Astrocyte (in vitro differentiated cells and primary cell): ENCODE measurements at regions not wholly inside any gene's neighbourhood (a gene's known extent, or its start where the extent isn't known, plus 50 kb on each side); places are given as distances from the start of the nearest gene placed in this dataset.

Experiments
- DNase-seq: peaks from one replicate; pipeline ENCODE4 v3.0.0-alpha.2; 2010; ENCODE audit warnings: low read depth
- FAIRE-seq: peaks from 2 replicates; lab custom pipeline; 2011; peaks lifted over from hg19 to GRCh38; lab: Jason Lieb, UNC
- H2AFZ ChIP-seq: 2 replicates; pipeline ENCODE4 v1.6.0; 2012; ENCODE audit warnings: low read depth, low read length, inconsistent platforms
- H3K27ac ChIP-seq: 2 replicates; pipeline ENCODE4 v1.5.1; 2011; ENCODE audit warnings: low read depth, low read length, inconsistent platforms
- H3K27me3 ChIP-seq: 2 replicates; pipeline ENCODE4 v1.6.0; 2011; ENCODE audit warnings: low read length, inconsistent platforms; ENCODE audit not compliant: insufficient read depth
- H3K36me3 ChIP-seq: 2 replicates; pipeline ENCODE4 v1.5.1; 2011; ENCODE audit warnings: low read length, inconsistent platforms; ENCODE audit not compliant: insufficient read depth
- H3K4me1 ChIP-seq: 2 replicates; pipeline ENCODE4 v1.5.1; 2011; ENCODE audit warnings: low read length, inconsistent platforms; ENCODE audit not compliant: insufficient read depth
- H3K4me2 ChIP-seq: 2 replicates; pipeline ENCODE4 v1.6.0; 2012; ENCODE audit warnings: low read length, inconsistent platforms
- H3K4me3 ChIP-seq: 2 replicates; pipeline ENCODE4 v1.5.1; 2011; ENCODE audit warnings: low read depth, mild to moderate bottlenecking, low read length, inconsistent platforms; ENCODE audit not compliant: insufficient read depth
- H3K79me2 ChIP-seq: 2 replicates; pipeline ENCODE4 v1.6.0; 2012; ENCODE audit warnings: mild to moderate bottlenecking, low read length, inconsistent platforms; ENCODE audit not compliant: insufficient read depth
- H3K9ac ChIP-seq: 2 replicates; pipeline ENCODE4 v1.6.0; 2012; ENCODE audit warnings: mild to moderate bottlenecking, low read length, inconsistent platforms
- H3K9me3 ChIP-seq: 2 replicates; pipeline ENCODE4 v1.5.1; 2012; ENCODE audit warnings: low read depth, mild to moderate bottlenecking, low read length, inconsistent platforms; ENCODE audit not compliant: insufficient read depth
- H4K20me1 ChIP-seq: 2 replicates; pipeline ENCODE4 v1.6.0; 2012; ENCODE audit warnings: low read length, inconsistent platforms; ENCODE audit not compliant: insufficient read depth
- H3K27ac Mint-ChIP-seq: one replicate; pipeline ENCODE4 v1.8.0; 2021; ENCODE audit warnings: mild to moderate bottlenecking, mixed read lengths; ENCODE audit not compliant: unreplicated experiment
- H3K27me3 Mint-ChIP-seq: one replicate; pipeline ENCODE4 v1.8.0; 2021; ENCODE audit warnings: low read depth, mixed read lengths; ENCODE audit not compliant: unreplicated experiment
- H3K36me3 Mint-ChIP-seq: one replicate; pipeline ENCODE4 v1.8.0; 2021; ENCODE audit warnings: low read depth, mixed read lengths; ENCODE audit not compliant: unreplicated experiment
- H3K4me1 Mint-ChIP-seq: one replicate; pipeline ENCODE4 v1.8.0; 2021; ENCODE audit warnings: low read depth, mixed read lengths; ENCODE audit not compliant: unreplicated experiment
- H3K4me3 Mint-ChIP-seq: one replicate; pipeline ENCODE4 v1.8.0; 2021; ENCODE audit warnings: mild to moderate bottlenecking, moderate library complexity, mixed read lengths; ENCODE audit not compliant: unreplicated experiment
- H3K9me3 Mint-ChIP-seq: one replicate; pipeline ENCODE4 v1.8.0; 2021; ENCODE audit warnings: mild to moderate bottlenecking, mixed read lengths; ENCODE audit not compliant: unreplicated experiment
- EZH2 ChIP-seq: IDR thresholded peaks from 2 replicates; pipeline ENCODE4 v1.6.1; 2012; ENCODE audit warnings: mild to moderate bottlenecking, low read length, inconsistent platforms; ENCODE audit not compliant: insufficient read depth
- TF ChIP-seq, protein P1 (sequence below): IDR thresholded peaks from 2 replicates; pipeline ENCODE4 v1.5.1; 2011; ENCODE audit warnings: low read depth, mild to moderate bottlenecking, inconsistent platforms, low read length, moderate library complexity; ENCODE audit not compliant: insufficient read depth

- no peaks in the 10 kb centered on the region for H3K9me3 ChIP-seq
- Mint-ChIP-seq H3K4me3 (no peak overlapping the region), H3K9me3 (no peaks in the 10 kb centered on the region), H3K27me3 (no peaks in the 10 kb centered on the region), H3K36me3 (no peaks in the 10 kb centered on the region), H3K4me1 (no peaks in the 10 kb centered on the region), H3K27ac (no peak overlapping the region)
- H3K36me3 ChIP-seq, result no peaks in the 10 kb centered on the region
- DNase-seq, result no peak
- H3K4me3 ChIP-seq, result no peak overlapping the region
- H4K20me1 ChIP-seq, result no peaks in the 10 kb centered on the region
- H3K4me1 ChIP-seq, result no peaks in the 10 kb centered on the region
- H2AFZ ChIP-seq, result no peak overlapping the region
- FAIRE-seq, result no peak
- no peaks in the 10 kb centered on the region for H3K27me3 ChIP-seq
- no peak overlapping the region for H3K4me2 ChIP-seq
- TF ChIP-seq, protein P1, sequence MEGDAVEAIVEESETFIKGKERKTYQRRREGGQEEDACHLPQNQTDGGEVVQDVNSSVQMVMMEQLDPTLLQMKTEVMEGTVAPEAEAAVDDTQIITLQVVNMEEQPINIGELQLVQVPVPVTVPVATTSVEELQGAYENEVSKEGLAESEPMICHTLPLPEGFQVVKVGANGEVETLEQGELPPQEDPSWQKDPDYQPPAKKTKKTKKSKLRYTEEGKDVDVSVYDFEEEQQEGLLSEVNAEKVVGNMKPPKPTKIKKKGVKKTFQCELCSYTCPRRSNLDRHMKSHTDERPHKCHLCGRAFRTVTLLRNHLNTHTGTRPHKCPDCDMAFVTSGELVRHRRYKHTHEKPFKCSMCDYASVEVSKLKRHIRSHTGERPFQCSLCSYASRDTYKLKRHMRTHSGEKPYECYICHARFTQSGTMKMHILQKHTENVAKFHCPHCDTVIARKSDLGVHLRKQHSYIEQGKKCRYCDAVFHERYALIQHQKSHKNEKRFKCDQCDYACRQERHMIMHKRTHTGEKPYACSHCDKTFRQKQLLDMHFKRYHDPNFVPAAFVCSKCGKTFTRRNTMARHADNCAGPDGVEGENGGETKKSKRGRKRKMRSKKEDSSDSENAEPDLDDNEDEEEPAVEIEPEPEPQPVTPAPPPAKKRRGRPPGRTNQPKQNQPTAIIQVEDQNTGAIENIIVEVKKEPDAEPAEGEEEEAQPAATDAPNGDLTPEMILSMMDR, result no peak
- TF ChIP-seq EZH2, result no peak
- no peaks in the 10 kb centered on the region for H3K79me2 ChIP-seq
- no peak overlapping the region for H3K27ac ChIP-seq
- no peak overlapping the region for H3K9ac ChIP-seq
Measured at GRCh38 chr10:107809889-107810288, 645.4 kb upstream of the SORCS1 start.

DNA sequence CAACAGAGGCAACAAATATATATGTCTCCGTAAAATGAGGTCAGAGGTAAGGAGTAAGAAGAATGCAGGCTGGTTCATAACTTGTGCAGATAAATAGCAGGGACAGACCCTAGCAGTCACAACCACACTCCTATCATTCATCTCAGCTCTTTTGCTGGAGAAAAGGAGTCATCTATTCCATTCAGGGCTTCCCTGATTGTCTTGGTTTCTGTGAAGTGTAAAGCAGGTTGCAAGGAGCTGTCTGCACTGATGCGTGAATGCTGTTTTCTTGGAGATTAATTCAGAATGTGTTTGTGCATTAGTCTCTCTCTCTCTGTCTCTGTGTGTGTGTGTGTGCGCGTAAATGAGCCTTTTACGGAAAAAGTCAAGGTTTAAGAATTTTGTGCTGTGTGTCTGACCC lies 643.3 kb upstream of the SORCS1 start:
- H3K4me3 ChIP-seq, result no peak overlapping the region
- H3K36me3 ChIP-seq, result no peaks in the 10 kb centered on the region
- H3K4me2 ChIP-seq, result no peak overlapping the region
- no peaks in the 10 kb centered on the region for H3K4me1 ChIP-seq
- no peaks in the 10 kb centered on the region for H3K27me3 ChIP-seq
- H3K36me3 Mint-ChIP-seq, result no peaks in the 10 kb centered on the region
- H3K79me2 ChIP-seq, result no peaks in the 10 kb centered on the region
- DNase-seq, result no peak
- H4K20me1 ChIP-seq, result no peaks in the 10 kb centered on the region
- H3K27me3 Mint-ChIP-seq, result no peaks in the 10 kb centered on the region
- no peak for FAIRE-seq
- no peak for TF ChIP-seq EZH2
- TF ChIP-seq, protein P1, result no peak
- H3K9ac ChIP-seq, result no peak overlapping the region
- H3K9me3 Mint-ChIP-seq, result no peaks in the 10 kb centered on the region
- H2AFZ ChIP-seq, result no peak overlapping the region
- no peak overlapping the region for H3K4me3 Mint-ChIP-seq
- H3K27ac ChIP-seq, result no peak overlapping the region
- H3K9me3 ChIP-seq, result no peaks in the 10 kb centered on the region
- H3K27ac Mint-ChIP-seq, result no peak overlapping the region
- no peaks in the 10 kb centered on the region for H3K4me1 Mint-ChIP-seq

- Histone ChIP-seq H3K9ac (no peak overlapping the region), H3K36me3 (no peaks in the 10 kb centered on the region), H3K4me3 (no peak overlapping the region), H2AFZ (no peak overlapping the region), H3K4me1 (no peaks in the 10 kb centered on the region), H3K4me2 (no peak overlapping the region), H4K20me1 (no peaks in the 10 kb centered on the region), H3K27me3 (no peaks in the 10 kb centered on the region), H3K9me3 (no peaks in the 10 kb centered on the region), H3K27ac (no peak overlapping the region), H3K79me2 (no peaks in the 10 kb centered on the region)
- DNase-seq (no peak), FAIRE-seq (no peak)
- no peak overlapping the region for H3K4me3 Mint-ChIP-seq
- H3K4me1 Mint-ChIP-seq, result no peaks in the 10 kb centered on the region
- TF ChIP-seq, protein P1, result no peak
- no peak for TF ChIP-seq EZH2
- H3K27ac Mint-ChIP-seq, result no peak overlapping the region
- no peaks in the 10 kb centered on the region for H3K27me3 Mint-ChIP-seq
- H3K9me3 Mint-ChIP-seq, result no peaks in the 10 kb centered on the region
- H3K36me3 Mint-ChIP-seq, result no peaks in the 10 kb centered on the region
Measured at GRCh38 chr10:107806026-107806425, 641.5 kb upstream of the SORCS1 start.
